A549 (cell line): ENCODE measurements at regions not wholly inside any gene's neighbourhood (a gene's known extent, or its start where the extent isn't known, plus 50 kb on each side); places are given as distances from the start of the nearest gene placed in this dataset.

Experiments
- ATAC-seq, 2 experiments: fragments of 200-7000 bp in 1 of 2; fragments of >200 bp in 1 of 2; cut with Nextera tagmentation in 1 of 2; cut with Tn5 transposase in 1 of 2; 3 replicates each; pipeline versions ENCODE4 v1.8.0 to v1.9.1; 2018 to 2020; ENCODE audit warnings: mild to moderate bottlenecking in 1 of 2, moderate library complexity in 1 of 2
- CTCF ChIA-PET: fragments of 300-600 bp; sonication (Branson Sonifier 250); formaldehyde crosslinking; extraction: SDS; loops from one replicate; lab custom pipeline; 2021; ENCODE audit warnings: antibody characterized with exemption, inconsistent platforms; lab: Yijun Ruan, JAX
- POLR2A ChIA-PET: fragments of 350-600 bp; formaldehyde crosslinking; extraction: SDS; loops from one replicate; lab custom pipeline; 2021; ENCODE audit warnings: antibody characterized with exemption, inconsistent platforms; lab: Yijun Ruan, JAX
- DNase-seq, 2 experiments: peaks; one replicate each; pipeline versions ENCODE4 v3.0.0 to v3.0.0-alpha.2; 2011 to 2016; ENCODE audit warnings: low read depth in 1 of 2, low spot score in 1 of 2
- FAIRE-seq: peaks from 2 replicates; lab custom pipeline; 2011; peaks lifted over from hg19 to GRCh38; lab: Jason Lieb, UNC
- H3K27ac ChIP-seq, 2 experiments: fragments of >200 bp; sonication (Bioruptor Twin); formaldehyde crosslinking; 3 replicates each; pipeline ENCODE4 v1.5.1; 2016 to 2017
- H3K4me1 ChIP-seq: fragments of >200 bp; sonication (Bioruptor Twin); formaldehyde crosslinking; 3 replicates; pipeline ENCODE4 v1.6.1; 2016
- H3K4me2 ChIP-seq: fragments of >200 bp; sonication (Bioruptor Twin); formaldehyde crosslinking; 3 replicates; pipeline ENCODE4 v1.6.1; 2016
- H3K4me3 ChIP-seq: fragments of >200 bp; sonication (Bioruptor Twin); formaldehyde crosslinking; 3 replicates; pipeline ENCODE4 v1.5.1; 2016
- H3K9me3 ChIP-seq: fragments of >200 bp; sonication (Bioruptor Twin); formaldehyde crosslinking; 3 replicates; pipeline ENCODE4 v1.6.1; 2016
- CBX2 ChIP-seq: fragments of 200-600 bp; sonication (generic); IDR thresholded peaks from 2 replicates; pipeline ENCODE4 v1.6.1; 2016; ENCODE audit warnings: low read depth, mild to moderate bottlenecking, borderline replicate concordance
- CBX8 ChIP-seq: fragments of 200-600 bp; sonication (generic); IDR thresholded peaks from 2 replicates; pipeline ENCODE4 v1.6.1; 2016
- CEBPB ChIP-seq, 2 experiments: fragments of >200 bp in 1 of 2; sonication (Bioruptor Twin) in 1 of 2; formaldehyde crosslinking in 1 of 2; IDR thresholded peaks; 2 replicates each; pipeline ENCODE4 v1.6.1; 2012 to 2016
- CHD4 ChIP-seq: fragments of 200-600 bp; sonication (generic); IDR thresholded peaks from 2 replicates; pipeline ENCODE4 v1.6.1; 2016; ENCODE audit warnings: antibody characterized with exemption, mild to moderate bottlenecking, borderline replicate concordance
- EHMT2 ChIP-seq: fragments of 200-600 bp; sonication (generic); IDR thresholded peaks from 2 replicates; pipeline ENCODE4 v1.6.1; 2016; ENCODE audit warnings: antibody characterized with exemption, low read depth, mild to moderate bottlenecking, moderate library complexity
- EP300 ChIP-seq, 2 experiments: fragments of >200 bp; sonication (Bioruptor Twin); formaldehyde crosslinking; IDR thresholded peaks; 2 replicates in 1 of 2; 3 replicates in 1 of 2; pipeline ENCODE4 v1.6.1; 2016 to 2017
- FOXS1 ChIP-seq: fragments of 250-450 bp; sonication (Bioruptor Pico); IDR thresholded peaks from 2 replicates; pipeline ENCODE4 v1.5.0; 2020; ENCODE audit warnings: mild to moderate bottlenecking, moderate library complexity
- GATA3 ChIP-seq: IDR thresholded peaks from 2 replicates; pipeline ENCODE4 v1.6.1; 2012; ENCODE audit warnings: borderline replicate concordance
- HOXA7 ChIP-seq: fragments of 250-450 bp; sonication (Bioruptor Pico); IDR thresholded peaks from 2 replicates; pipeline ENCODE4 v1.5.0; 2020; ENCODE audit warnings: mild to moderate bottlenecking, moderate library complexity
- HOXB13 ChIP-seq: fragments of 250-450 bp; sonication (Bioruptor Pico); IDR thresholded peaks from 2 replicates; pipeline ENCODE4 v1.5.0; 2020; ENCODE audit warnings: low read depth, mild to moderate bottlenecking, moderate library complexity
- HOXB5 ChIP-seq: fragments of 250-450 bp; sonication (Bioruptor Pico); IDR thresholded peaks from 2 replicates; pipeline ENCODE4 v1.5.0; 2020; ENCODE audit warnings: mild to moderate bottlenecking, moderate library complexity
- KDM5A ChIP-seq: fragments of 200-600 bp; sonication (generic); IDR thresholded peaks from 2 replicates; pipeline ENCODE4 v1.6.1; 2016; ENCODE audit warnings: antibody characterized with exemption, mild to moderate bottlenecking
- MAFK ChIP-seq: fragments of 450-650 bp; IDR thresholded peaks from 2 replicates; pipeline ENCODE4 v1.6.1; 2014; ENCODE audit not compliant: partially characterized antibody
- MYC ChIP-seq: IDR thresholded peaks from 2 replicates; pipeline ENCODE4 v1.6.1; 2012; ENCODE audit warnings: mild to moderate bottlenecking, inconsistent platforms, low read length, improper control_type of control experiment, borderline replicate concordance
- NFE2L2 ChIP-seq: fragments of 150-350 bp; conservative IDR thresholded peaks from 2 replicates; pipeline ENCODE4 v1.6.1; 2014; ENCODE audit warnings: low read length
- POLR2AphosphoS2 ChIP-seq: conservative IDR thresholded peaks from 2 replicates; pipeline ENCODE4 v1.6.1; 2012; ENCODE audit warnings: low read length, improper control_type of control experiment, inconsistent platforms
- RFX5 ChIP-seq: fragments of 450-650 bp; IDR thresholded peaks from 2 replicates; pipeline ENCODE4 v1.7.1; 2014; ENCODE audit warnings: antibody characterized with exemption, mild to moderate bottlenecking, moderate library complexity
- RNF2 ChIP-seq: fragments of 200-600 bp; sonication (generic); IDR thresholded peaks from 2 replicates; pipeline ENCODE4 v1.6.1; 2016; ENCODE audit warnings: low read depth, mild to moderate bottlenecking, antibody characterized with exemption, moderate library complexity, borderline replicate concordance
- SMC3 ChIP-seq: fragments of >200 bp; sonication (Bioruptor Twin); formaldehyde crosslinking; IDR thresholded peaks from 3 replicates; pipeline ENCODE4 v1.6.1; 2018; ENCODE audit warnings: inconsistent platforms
- SREBF2 ChIP-seq: fragments of 450-650 bp; IDR thresholded peaks from 2 replicates; pipeline ENCODE4 v1.6.1; 2014; ENCODE audit warnings: mild to moderate bottlenecking, moderate library complexity
- TP53 ChIP-seq: fragments of 250-450 bp; sonication (Bioruptor Pico); IDR thresholded peaks from 2 replicates; pipeline ENCODE4 v1.5.0; 2021; ENCODE audit warnings: mild to moderate bottlenecking, moderate library complexity
- WGBS: methylation state at CpG from one replicate; pipeline ENCODE4 v1.1.6; 2017; ENCODE audit errors: missing lambda C conversion rate; 5-methylcytosine and 5-hydroxymethylcytosine counted together
- TF ChIP-seq, protein P1 (sequence below): IDR thresholded peaks from 2 replicates; pipeline ENCODE4 v1.6.1; 2012
- TF ChIP-seq, protein P2 (sequence below): fragments of 200-600 bp; sonication (generic); IDR thresholded peaks from 2 replicates; pipeline ENCODE4 v1.6.1; 2016; ENCODE audit warnings: antibody characterized with exemption, mild to moderate bottlenecking, moderate library complexity
- TF ChIP-seq, protein P3 (sequence below): fragments of 150-350 bp; IDR thresholded peaks from 2 replicates; pipeline ENCODE4 v1.6.1; 2014; ENCODE audit warnings: low read depth, mild to moderate bottlenecking, low read length
- TF ChIP-seq, protein P4 (sequence below): fragments of >200 bp; sonication (Bioruptor Twin); formaldehyde crosslinking; IDR thresholded peaks from 3 replicates; pipeline ENCODE4 v1.5.1; 2016

DNA sequence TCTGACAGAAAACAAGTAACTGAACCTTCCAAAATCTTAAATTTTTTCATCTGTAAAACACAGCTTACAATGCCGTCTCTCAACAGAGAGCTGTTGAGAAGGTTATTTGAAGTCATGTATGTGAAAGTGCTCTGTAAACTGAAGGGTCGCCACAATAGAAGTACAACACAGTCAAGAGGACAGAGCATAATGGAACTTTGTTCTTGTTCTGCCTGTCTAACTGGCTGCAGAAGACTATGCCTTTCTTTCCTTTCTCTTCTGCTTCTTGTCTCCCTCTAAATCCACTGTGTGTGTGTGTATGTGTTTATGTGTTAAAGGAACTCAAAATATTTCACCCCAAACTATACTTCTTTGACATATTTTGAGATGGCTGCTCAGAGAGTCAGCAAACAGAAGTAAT, 365.8 kb upstream of the RND3 start:
- Histone ChIP-seq H3K9me3 (no peaks in the 10 kb centered on the region), H3K4me1 (no peaks in the 10 kb centered on the region), H3K27ac (no peak overlapping the region), H3K4me3 (no peak overlapping the region), H3K4me2 (no peak overlapping the region)
- ATAC-seq (no peak), FAIRE-seq (no peak), DNase-seq (no peak)
- TF ChIP-seq HOXA7 (CRISPR knock-in tag) (no peak), KDM5A (no peak), CBX2 (no peak), CHD4 (no peak), FOXS1 (CRISPR knock-in tag) (no peak), NFE2L2 (no peak), EP300 (IDR thresholded peaks at IDR 0.05) (no peak), POLR2AphosphoS2 (no peak), CEBPB (IDR thresholded peaks at IDR 0.05) (no peak), SREBF2 (no peak), TP53 (CRISPR knock-in tag) (no peak), RFX5 (no peak), RNF2 (no peak), SMC3 (no peak), GATA3 (no peak)
- TF ChIP-seq, protein P1, sequence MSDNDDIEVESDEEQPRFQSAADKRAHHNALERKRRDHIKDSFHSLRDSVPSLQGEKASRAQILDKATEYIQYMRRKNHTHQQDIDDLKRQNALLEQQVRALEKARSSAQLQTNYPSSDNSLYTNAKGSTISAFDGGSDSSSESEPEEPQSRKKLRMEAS = no peak
- TF ChIP-seq, protein P2, sequence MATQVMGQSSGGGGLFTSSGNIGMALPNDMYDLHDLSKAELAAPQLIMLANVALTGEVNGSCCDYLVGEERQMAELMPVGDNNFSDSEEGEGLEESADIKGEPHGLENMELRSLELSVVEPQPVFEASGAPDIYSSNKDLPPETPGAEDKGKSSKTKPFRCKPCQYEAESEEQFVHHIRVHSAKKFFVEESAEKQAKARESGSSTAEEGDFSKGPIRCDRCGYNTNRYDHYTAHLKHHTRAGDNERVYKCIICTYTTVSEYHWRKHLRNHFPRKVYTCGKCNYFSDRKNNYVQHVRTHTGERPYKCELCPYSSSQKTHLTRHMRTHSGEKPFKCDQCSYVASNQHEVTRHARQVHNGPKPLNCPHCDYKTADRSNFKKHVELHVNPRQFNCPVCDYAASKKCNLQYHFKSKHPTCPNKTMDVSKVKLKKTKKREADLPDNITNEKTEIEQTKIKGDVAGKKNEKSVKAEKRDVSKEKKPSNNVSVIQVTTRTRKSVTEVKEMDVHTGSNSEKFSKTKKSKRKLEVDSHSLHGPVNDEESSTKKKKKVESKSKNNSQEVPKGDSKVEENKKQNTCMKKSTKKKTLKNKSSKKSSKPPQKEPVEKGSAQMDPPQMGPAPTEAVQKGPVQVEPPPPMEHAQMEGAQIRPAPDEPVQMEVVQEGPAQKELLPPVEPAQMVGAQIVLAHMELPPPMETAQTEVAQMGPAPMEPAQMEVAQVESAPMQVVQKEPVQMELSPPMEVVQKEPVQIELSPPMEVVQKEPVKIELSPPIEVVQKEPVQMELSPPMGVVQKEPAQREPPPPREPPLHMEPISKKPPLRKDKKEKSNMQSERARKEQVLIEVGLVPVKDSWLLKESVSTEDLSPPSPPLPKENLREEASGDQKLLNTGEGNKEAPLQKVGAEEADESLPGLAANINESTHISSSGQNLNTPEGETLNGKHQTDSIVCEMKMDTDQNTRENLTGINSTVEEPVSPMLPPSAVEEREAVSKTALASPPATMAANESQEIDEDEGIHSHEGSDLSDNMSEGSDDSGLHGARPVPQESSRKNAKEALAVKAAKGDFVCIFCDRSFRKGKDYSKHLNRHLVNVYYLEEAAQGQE = no peak
- POLR2A ChIA-PET = no interaction called here
- WGBS = 42% methylated on average over 2 of the region's 2 CpGs
- CTCF ChIA-PET = no interaction called here

DNA sequence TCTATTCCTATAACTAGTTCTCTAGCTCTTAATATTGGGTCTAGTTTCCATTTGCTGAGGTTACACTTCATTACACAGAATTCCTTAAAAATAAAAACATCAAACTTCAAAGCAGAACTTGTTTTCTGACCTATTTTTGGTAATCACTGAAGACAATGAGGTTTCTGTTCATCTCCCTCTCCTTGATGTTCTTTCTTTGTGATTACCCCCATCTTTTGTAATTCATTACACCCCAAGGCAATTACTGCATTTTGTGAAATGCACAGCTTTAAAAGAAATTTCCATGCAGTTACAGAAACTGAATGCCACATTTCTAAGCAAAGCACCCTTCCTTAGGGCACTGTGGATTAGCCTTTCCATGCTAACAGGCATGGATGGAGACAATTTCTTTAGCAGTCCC, 363.2 kb upstream of the RND3 start:
- TF ChIP-seq EHMT2 (no peak), SREBF2 (no peak), MAFK (no peak)
- TF ChIP-seq, protein P3, sequence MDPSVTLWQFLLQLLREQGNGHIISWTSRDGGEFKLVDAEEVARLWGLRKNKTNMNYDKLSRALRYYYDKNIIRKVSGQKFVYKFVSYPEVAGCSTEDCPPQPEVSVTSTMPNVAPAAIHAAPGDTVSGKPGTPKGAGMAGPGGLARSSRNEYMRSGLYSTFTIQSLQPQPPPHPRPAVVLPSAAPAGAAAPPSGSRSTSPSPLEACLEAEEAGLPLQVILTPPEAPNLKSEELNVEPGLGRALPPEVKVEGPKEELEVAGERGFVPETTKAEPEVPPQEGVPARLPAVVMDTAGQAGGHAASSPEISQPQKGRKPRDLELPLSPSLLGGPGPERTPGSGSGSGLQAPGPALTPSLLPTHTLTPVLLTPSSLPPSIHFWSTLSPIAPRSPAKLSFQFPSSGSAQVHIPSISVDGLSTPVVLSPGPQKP = no peak
- TF ChIP-seq, all 56 proteins: peak for 0
- ATAC-seq (no peak), DNase-seq (no peak), FAIRE-seq (no peak)
- Histone ChIP-seq H3K4me3 (no peak overlapping the region), H3K27ac (no peak overlapping the region), H3K4me2 (no peak overlapping the region), H3K4me1 (no peaks in the 10 kb centered on the region), H3K9me3 (no peaks in the 10 kb centered on the region)
- POLR2A ChIA-PET = no interaction called here
- CTCF ChIA-PET = no interaction called here

DNA sequence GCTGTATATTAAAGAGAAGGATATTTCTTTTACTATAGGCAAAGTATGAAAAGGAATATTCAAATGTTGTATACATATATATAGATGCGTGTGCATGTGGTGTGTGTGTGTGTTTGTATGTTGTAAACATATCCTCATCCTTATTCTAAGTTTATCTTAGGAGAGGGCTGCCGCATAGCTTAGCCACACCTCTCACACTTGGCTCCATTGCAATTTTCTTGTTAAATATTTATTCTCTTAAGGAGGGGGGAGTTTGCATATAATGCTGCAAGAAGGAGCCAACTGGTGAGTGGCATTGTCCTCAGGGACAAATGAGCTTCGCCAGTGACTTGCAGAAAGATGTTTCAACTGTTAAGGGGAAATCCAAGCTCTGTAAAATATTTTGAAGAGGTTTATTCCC, 360.1 kb upstream of the RND3 start:
- ChIA-PET POLR2A (no interaction called here), CTCF (interaction anchor here (1.5 kb wide), 1 partner anchor 185 kb away, joined by 3 read pairs; no protein-coding TSS in a partner anchor)
- no peak for ATAC-seq
- H3K4me2 ChIP-seq = no peak overlapping the region
- WGBS = 9% methylated on average over 3 of the region's 3 CpGs
- no peak overlapping the region for H3K4me3 ChIP-seq
- no peak overlapping the region for H3K27ac ChIP-seq
- FAIRE-seq = no peak
- H3K9me3 ChIP-seq = no peaks in the 10 kb centered on the region
- DNase-seq = peak in 1 of 2 experiments; percentile 4
- H3K4me1 ChIP-seq = no peaks in the 10 kb centered on the region
- TF ChIP-seq, protein P2 = no peak
- TF ChIP-seq, protein P1 = no peak
- TF ChIP-seq POLR2AphosphoS2 (no peak), EP300 (IDR thresholded peaks at IDR 0.05) (no peak), MYC (no peak), HOXB5 (CRISPR knock-in tag) (no peak), HOXB13 (CRISPR knock-in tag) (no peak), TP53 (CRISPR knock-in tag) (no peak), CBX8 (no peak)
- TF ChIP-seq, protein P4, sequence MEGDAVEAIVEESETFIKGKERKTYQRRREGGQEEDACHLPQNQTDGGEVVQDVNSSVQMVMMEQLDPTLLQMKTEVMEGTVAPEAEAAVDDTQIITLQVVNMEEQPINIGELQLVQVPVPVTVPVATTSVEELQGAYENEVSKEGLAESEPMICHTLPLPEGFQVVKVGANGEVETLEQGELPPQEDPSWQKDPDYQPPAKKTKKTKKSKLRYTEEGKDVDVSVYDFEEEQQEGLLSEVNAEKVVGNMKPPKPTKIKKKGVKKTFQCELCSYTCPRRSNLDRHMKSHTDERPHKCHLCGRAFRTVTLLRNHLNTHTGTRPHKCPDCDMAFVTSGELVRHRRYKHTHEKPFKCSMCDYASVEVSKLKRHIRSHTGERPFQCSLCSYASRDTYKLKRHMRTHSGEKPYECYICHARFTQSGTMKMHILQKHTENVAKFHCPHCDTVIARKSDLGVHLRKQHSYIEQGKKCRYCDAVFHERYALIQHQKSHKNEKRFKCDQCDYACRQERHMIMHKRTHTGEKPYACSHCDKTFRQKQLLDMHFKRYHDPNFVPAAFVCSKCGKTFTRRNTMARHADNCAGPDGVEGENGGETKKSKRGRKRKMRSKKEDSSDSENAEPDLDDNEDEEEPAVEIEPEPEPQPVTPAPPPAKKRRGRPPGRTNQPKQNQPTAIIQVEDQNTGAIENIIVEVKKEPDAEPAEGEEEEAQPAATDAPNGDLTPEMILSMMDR = no peak
